ENCODE measurements at regions not wholly inside any gene's neighbourhood (a gene's known extent, or its start where the extent isn't known, plus 50 kb on each side); places are given as distances from the start of the nearest gene placed in this dataset.

DNA sequence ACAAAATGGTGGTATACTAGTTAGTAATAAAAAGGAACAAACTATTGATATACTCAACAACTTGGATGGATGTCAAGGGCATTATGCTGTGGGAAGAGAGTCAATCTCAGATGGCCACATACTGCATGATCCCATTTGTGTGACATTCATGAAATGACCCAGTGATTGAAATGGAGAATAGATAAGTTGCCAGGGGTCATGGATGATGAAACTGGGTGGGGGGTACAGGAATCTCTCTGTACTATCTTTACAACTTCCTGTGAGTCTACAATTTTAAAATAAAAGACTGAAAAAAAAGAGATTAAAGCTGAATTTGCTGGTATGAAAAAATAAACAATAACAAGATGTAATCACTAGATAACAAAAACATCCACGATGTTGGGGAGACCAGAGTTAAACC is 70.5 kb upstream of the CDYL2 start:
- no peak overlapping the region for H3K4me2 ChIP-seq
- 0% methylated on average over 1 of the region's 1 CpG for WGBS (ENCODE audit: low lambda C conversion rate)
- H4K20me1 ChIP-seq (ENCODE audit: insufficient read depth): no peaks in the 10 kb centered on the region
- ChIA-PET CTCF (interaction anchor here (1.5 kb wide), 1 partner anchor 50 kb away, joined by 3 read pairs; no protein-coding TSS in a partner anchor), POLR2A (no interaction called here)
- no peak overlapping the region for H3K27ac ChIP-seq (ENCODE audit: low read depth in 2 of 2, low read length in 1 of 2)
- no peak overlapping the region for H3K4me3 ChIP-seq (ENCODE audit: low read depth in 2 of 2, low read length in 1 of 2)
- H3K9ac ChIP-seq: no peak overlapping the region
- no peaks in the 10 kb centered on the region for H3K27me3 ChIP-seq (ENCODE audit: insufficient read depth)
- no peaks in the 10 kb centered on the region for H3K79me2 ChIP-seq (ENCODE audit: insufficient read depth)
- no peaks in the 10 kb centered on the region for H3F3A ChIP-seq (replicated peaks; ENCODE audit: insufficient read depth)
- H2AFZ ChIP-seq (ENCODE audit: low read depth): no peak overlapping the region
- TF ChIP-seq FOSL2 (IDR thresholded peaks at IDR 0.05; ENCODE audit: borderline replicate concordance, low read depth): no peak
- no peak for TF ChIP-seq GATA2 (CRISPR knock-in tag; IDR thresholded peaks at IDR 0.05)
- no peak for TF ChIP-seq EZH2phosphoT487 (IDR thresholded peaks at IDR 0.05; ENCODE audit: borderline replicate concordance, low read depth)
- TF ChIP-seq, protein P1, sequence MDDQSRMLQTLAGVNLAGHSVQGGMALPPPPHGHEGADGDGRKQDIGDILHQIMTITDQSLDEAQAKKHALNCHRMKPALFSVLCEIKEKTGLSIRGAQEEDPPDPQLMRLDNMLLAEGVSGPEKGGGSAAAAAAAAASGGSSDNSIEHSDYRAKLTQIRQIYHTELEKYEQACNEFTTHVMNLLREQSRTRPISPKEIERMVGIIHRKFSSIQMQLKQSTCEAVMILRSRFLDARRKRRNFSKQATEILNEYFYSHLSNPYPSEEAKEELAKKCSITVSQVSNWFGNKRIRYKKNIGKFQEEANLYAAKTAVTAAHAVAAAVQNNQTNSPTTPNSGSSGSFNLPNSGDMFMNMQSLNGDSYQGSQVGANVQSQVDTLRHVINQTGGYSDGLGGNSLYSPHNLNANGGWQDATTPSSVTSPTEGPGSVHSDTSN (IDR thresholded peaks at IDR 0.05): no peak
- no peak for TF ChIP-seq YY1 (IDR thresholded peaks at IDR 0.05; ENCODE audit: low read depth)
- TF ChIP-seq, protein P2, sequence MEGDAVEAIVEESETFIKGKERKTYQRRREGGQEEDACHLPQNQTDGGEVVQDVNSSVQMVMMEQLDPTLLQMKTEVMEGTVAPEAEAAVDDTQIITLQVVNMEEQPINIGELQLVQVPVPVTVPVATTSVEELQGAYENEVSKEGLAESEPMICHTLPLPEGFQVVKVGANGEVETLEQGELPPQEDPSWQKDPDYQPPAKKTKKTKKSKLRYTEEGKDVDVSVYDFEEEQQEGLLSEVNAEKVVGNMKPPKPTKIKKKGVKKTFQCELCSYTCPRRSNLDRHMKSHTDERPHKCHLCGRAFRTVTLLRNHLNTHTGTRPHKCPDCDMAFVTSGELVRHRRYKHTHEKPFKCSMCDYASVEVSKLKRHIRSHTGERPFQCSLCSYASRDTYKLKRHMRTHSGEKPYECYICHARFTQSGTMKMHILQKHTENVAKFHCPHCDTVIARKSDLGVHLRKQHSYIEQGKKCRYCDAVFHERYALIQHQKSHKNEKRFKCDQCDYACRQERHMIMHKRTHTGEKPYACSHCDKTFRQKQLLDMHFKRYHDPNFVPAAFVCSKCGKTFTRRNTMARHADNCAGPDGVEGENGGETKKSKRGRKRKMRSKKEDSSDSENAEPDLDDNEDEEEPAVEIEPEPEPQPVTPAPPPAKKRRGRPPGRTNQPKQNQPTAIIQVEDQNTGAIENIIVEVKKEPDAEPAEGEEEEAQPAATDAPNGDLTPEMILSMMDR (IDR thresholded peaks at IDR 0.05): no peak
- TF ChIP-seq SIN3A (IDR thresholded peaks at IDR 0.05; ENCODE audit: borderline replicate concordance, low read depth, low read length): no peak
- TF ChIP-seq, protein P3, sequence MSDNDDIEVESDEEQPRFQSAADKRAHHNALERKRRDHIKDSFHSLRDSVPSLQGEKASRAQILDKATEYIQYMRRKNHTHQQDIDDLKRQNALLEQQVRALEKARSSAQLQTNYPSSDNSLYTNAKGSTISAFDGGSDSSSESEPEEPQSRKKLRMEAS (IDR thresholded peaks at IDR 0.05; ENCODE audit: low read depth): no peak
- no peak for TF ChIP-seq FOXJ3 (CRISPR knock-in tag; IDR thresholded peaks at IDR 0.05)
- no peak for TF ChIP-seq TAF1 (IDR thresholded peaks at IDR 0.05; ENCODE audit: borderline replicate concordance, low read depth, low read length)
- TF ChIP-seq TCF12 (IDR thresholded peaks at IDR 0.05): no peak
- no peaks in the 10 kb centered on the region for H3K4me1 ChIP-seq (ENCODE audit: control insufficient read depth in 1 of 2, insufficient read depth in 2 of 2, low read depth in 1 of 2, low read length in 1 of 2)
- no peaks in the 10 kb centered on the region for H3K9me3 ChIP-seq
- H3K9me2 ChIP-seq: no peaks in the 10 kb centered on the region
- no peak for DNase-seq
- H3K36me3 ChIP-seq (replicated peaks in 1 of 2; ENCODE audit: control insufficient read depth in 1 of 2, insufficient read depth in 2 of 2, low read length in 1 of 2): no peaks in the 10 kb centered on the region

DNA sequence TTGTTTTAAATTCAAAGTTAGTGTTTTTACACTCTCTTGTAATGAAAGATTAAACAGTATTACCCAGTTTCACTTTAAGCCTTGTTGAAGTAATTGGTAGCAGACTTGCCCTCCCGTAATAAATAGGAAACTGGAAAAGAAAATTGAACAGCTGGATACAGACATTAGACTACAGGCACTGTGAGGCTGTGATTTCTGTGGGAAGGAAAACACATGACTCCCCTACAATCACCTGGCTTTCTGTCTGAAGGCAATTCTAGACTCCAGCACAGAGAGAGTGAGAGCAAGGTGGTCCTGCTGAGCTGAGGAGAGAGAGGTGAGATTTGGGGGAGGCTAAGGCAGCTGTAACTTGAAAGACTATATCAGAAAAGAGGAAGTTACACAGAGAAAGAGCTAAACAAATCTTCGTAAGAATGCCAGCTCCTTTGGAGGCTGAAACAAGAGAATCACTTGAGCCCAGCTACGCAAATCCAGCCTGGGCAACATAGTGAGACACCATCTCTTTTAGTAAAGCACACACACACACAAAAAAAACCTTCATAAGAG is 57.8 kb upstream of the CDYL2 start:
- no peak overlapping the region for H3K9ac ChIP-seq
- H3K79me2 ChIP-seq (ENCODE audit: insufficient read depth): no peaks in the 10 kb centered on the region
- H4K20me1 ChIP-seq (ENCODE audit: insufficient read depth): no peaks in the 10 kb centered on the region
- WGBS (ENCODE audit: low lambda C conversion rate): 11% methylated on average over 3 of the region's 3 CpGs
- H3F3A ChIP-seq (replicated peaks; ENCODE audit: insufficient read depth): no peaks in the 10 kb centered on the region
- POLR2A ChIA-PET: no interaction called here
- DNase-seq: no peak
- no peaks in the 10 kb centered on the region for H3K9me2 ChIP-seq
- H3K4me2 ChIP-seq: no peak overlapping the region
- no peak overlapping the region for H2AFZ ChIP-seq (ENCODE audit: low read depth)
- no peaks in the 10 kb centered on the region for H3K27me3 ChIP-seq (ENCODE audit: insufficient read depth)
- CTCF ChIA-PET: interaction anchor here (1.0 kb wide), 1 partner anchor 13 kb away, joined by 3 read pairs; no protein-coding TSS in a partner anchor
- H3K4me1 ChIP-seq (ENCODE audit: control insufficient read depth in 1 of 2, insufficient read depth in 2 of 2, low read depth in 1 of 2, low read length in 1 of 2): no peaks in the 10 kb centered on the region
- 0 out of 2 replicates have a peak, but pooled peaks cover 9% of the 10 kb centered on the region for H3K9me3 ChIP-seq
- no peaks in the 10 kb centered on the region for H3K36me3 ChIP-seq (replicated peaks in 1 of 2; ENCODE audit: control insufficient read depth in 1 of 2, insufficient read depth in 2 of 2, low read length in 1 of 2)
- H3K4me3 ChIP-seq (ENCODE audit: low read depth in 2 of 2, low read length in 1 of 2): no peak overlapping the region
- no peak for TF ChIP-seq TAF1 (IDR thresholded peaks at IDR 0.05; ENCODE audit: borderline replicate concordance, low read depth, low read length)
- no peak for TF ChIP-seq YY1 (IDR thresholded peaks at IDR 0.05; ENCODE audit: low read depth)
- TF ChIP-seq RXRA (IDR thresholded peaks at IDR 0.05; ENCODE audit: borderline replicate concordance, low read depth): no peak
- TF ChIP-seq NFIC (IDR thresholded peaks at IDR 0.05; ENCODE audit: borderline replicate concordance): no peak
- TF ChIP-seq RCOR1 (IDR thresholded peaks at IDR 0.05; ENCODE audit: low read length): no peak
- no peak for TF ChIP-seq POLR2AphosphoS5 (IDR thresholded peaks at IDR 0.05; ENCODE audit: low read depth, low read length)
- TF ChIP-seq GABPA (IDR thresholded peaks at IDR 0.05; ENCODE audit: low read depth): no peak
- TF ChIP-seq, protein P2 (IDR thresholded peaks at IDR 0.05): no peak
- no peak for TF ChIP-seq ELF1 (IDR thresholded peaks at IDR 0.05)
- TF ChIP-seq, protein P4, sequence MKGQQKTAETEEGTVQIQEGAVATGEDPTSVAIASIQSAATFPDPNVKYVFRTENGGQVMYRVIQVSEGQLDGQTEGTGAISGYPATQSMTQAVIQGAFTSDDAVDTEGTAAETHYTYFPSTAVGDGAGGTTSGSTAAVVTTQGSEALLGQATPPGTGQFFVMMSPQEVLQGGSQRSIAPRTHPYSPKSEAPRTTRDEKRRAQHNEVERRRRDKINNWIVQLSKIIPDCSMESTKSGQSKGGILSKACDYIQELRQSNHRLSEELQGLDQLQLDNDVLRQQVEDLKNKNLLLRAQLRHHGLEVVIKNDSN (IDR thresholded peaks at IDR 0.05; ENCODE audit: borderline replicate concordance, low read depth): no peak
- no peak for TF ChIP-seq SMC3 (IDR thresholded peaks at IDR 0.05; ENCODE audit: low read depth, low read length)
- TF ChIP-seq, protein P1 (IDR thresholded peaks at IDR 0.05): no peak
- TF ChIP-seq EZH2phosphoT487 (IDR thresholded peaks at IDR 0.05; ENCODE audit: borderline replicate concordance, low read depth): no peak
- no peak overlapping the region for H3K27ac ChIP-seq (ENCODE audit: low read depth in 2 of 2, low read length in 1 of 2)
